Keratinocyte (primary cell): ENCODE measurements at regions not wholly inside any gene's neighbourhood (a gene's known extent, or its start where the extent isn't known, plus 50 kb on each side); places are given as distances from the start of the nearest gene placed in this dataset.

Experiments used
- DNase-seq: peaks from one replicate; pipeline ENCODE4 v3.0.0-alpha.2; 2011; ENCODE audit warnings: low read depth, missing footprints, low spot score
- FAIRE-seq: peaks from 2 replicates; lab custom pipeline; 2011; peaks lifted over from hg19 to GRCh38; lab: Jason Lieb, UNC
- H2AFZ ChIP-seq: 2 replicates; pipeline ENCODE4 v1.6.0; 2012; ENCODE audit warnings: low read length, control low read depth, inconsistent platforms; ENCODE audit not compliant: control insufficient read depth
- H3K27ac ChIP-seq: 2 replicates; pipeline ENCODE4 v1.5.1; 2011; ENCODE audit warnings: low read length; ENCODE audit not compliant: control insufficient read depth, insufficient read depth
- H3K27me3 ChIP-seq: 3 replicates; pipeline ENCODE4 v1.6.0; 2011; ENCODE audit warnings: low read length; ENCODE audit not compliant: control insufficient read depth, insufficient read depth; ENCODE audit errors: extremely low read depth
- H3K36me3 ChIP-seq, 2 experiments: 2 replicates in 1 of 2; 3 replicates in 1 of 2; pipeline ENCODE4 v1.5.1; 2011; ENCODE audit warnings: low read length in 2 of 2, mild to moderate bottlenecking in 1 of 2; ENCODE audit not compliant: control insufficient read depth in 2 of 2, insufficient read depth in 2 of 2; ENCODE audit errors: extremely low read depth in 1 of 2
- H3K4me1 ChIP-seq: 3 replicates; pipeline ENCODE4 v1.5.1; 2011; ENCODE audit warnings: low read length; ENCODE audit not compliant: control insufficient read depth, insufficient read depth; ENCODE audit errors: extremely low read depth
- H3K4me2 ChIP-seq: 3 replicates; pipeline ENCODE4 v1.6.0; 2011; ENCODE audit warnings: low read depth, low read length; ENCODE audit not compliant: control insufficient read depth, insufficient read depth; ENCODE audit errors: extremely low read depth
- H3K4me3 ChIP-seq, 3 experiments: fragments of 200-600 bp in 1 of 3; sonication (generic) in 1 of 3; 2 replicates in 2 of 3; 3 replicates in 1 of 3; pipeline ENCODE4 v1.5.1; 2011 to 2016; ENCODE audit warnings: low read length in 3 of 3, mild to moderate bottlenecking in 3 of 3, control low read depth in 2 of 3, inconsistent platforms in 1 of 3, low read depth in 1 of 3, mixed read lengths in 1 of 3, mixed run types in 1 of 3, moderate library complexity in 1 of 3; ENCODE audit not compliant: control insufficient read depth in 2 of 3, insufficient read depth in 2 of 3; ENCODE audit errors: extremely low read depth in 1 of 3
- H3K79me2 ChIP-seq: 2 replicates; pipeline ENCODE4 v1.6.0; 2012; ENCODE audit warnings: low read length; ENCODE audit not compliant: control insufficient read depth, insufficient read depth
- H3K9ac ChIP-seq: 3 replicates; pipeline ENCODE4 v1.6.0; 2011; ENCODE audit warnings: low read length; ENCODE audit not compliant: control insufficient read depth, insufficient read depth; ENCODE audit errors: extremely low read depth
- H3K9me1 ChIP-seq: 3 replicates; pipeline ENCODE4 v1.6.0; 2011; ENCODE audit warnings: low read length; ENCODE audit not compliant: control insufficient read depth, insufficient read depth; ENCODE audit errors: extremely low read depth
- H3K9me3 ChIP-seq: 2 replicates; pipeline ENCODE4 v1.5.1; 2012; ENCODE audit warnings: low read depth, low read length; ENCODE audit not compliant: control insufficient read depth
- H4K20me1 ChIP-seq: 3 replicates; pipeline ENCODE4 v1.6.0; 2011; ENCODE audit warnings: low read length; ENCODE audit not compliant: control insufficient read depth, insufficient read depth; ENCODE audit errors: extremely low read depth
- CTCF ChIP-seq, 3 experiments: IDR thresholded peaks in 1 of 3; conservative IDR thresholded peaks in 1 of 3; optimal IDR thresholded peaks in 1 of 3; 2 replicates in 2 of 3; 3 replicates in 1 of 3; pipeline versions ENCODE3 to v1.5.1; 2011; ENCODE audit warnings: low read length in 3 of 3, mild to moderate bottlenecking in 3 of 3, moderate library complexity in 2 of 3, control low read depth in 1 of 3, inconsistent platforms in 1 of 3; ENCODE audit not compliant: insufficient read depth in 2 of 3; ENCODE audit errors: extremely low read depth in 1 of 3
- EZH2 ChIP-seq: IDR thresholded peaks from one replicate; pipeline ENCODE4 v1.6.1; 2012; ENCODE audit warnings: inconsistent platforms, mild to moderate bottlenecking, low read length, moderate library complexity
- dilution Hi-C: fragments of 300-500 bp; cut with MboI; formaldehyde crosslinking; loops from one replicate; pipeline ENCODE4 v1.7.0; 2020; ENCODE audit warnings: low sequenced_read_pairs; ENCODE audit not compliant: extremely low pct_ligation_motif_present

- no peaks in the 10 kb centered on the region for H3K79me2 ChIP-seq
- H3K9me1 ChIP-seq: no peaks in the 10 kb centered on the region
- no peaks in the 10 kb centered on the region for H3K36me3 ChIP-seq
- DNase-seq: no peak
- no peaks in the 10 kb centered on the region for H3K9me3 ChIP-seq
- H3K4me1 ChIP-seq: peaks cover 18% of the 10 kb centered on the region
- FAIRE-seq: no peak
- H3K9ac ChIP-seq: no peak overlapping the region
- peak overlapping the region; percentile 71 for H2AFZ ChIP-seq
- TF ChIP-seq CTCF (optimal IDR thresholded peaks at IDR 0.05 in 1 of 3, IDR thresholded peaks at IDR 0.05 in 1 of 3, conservative IDR thresholded peaks at IDR 0.05 in 1 of 3; ENCODE audit: extremely low read depth in 1 of 3, insufficient read depth in 2 of 3, low read length in 3 of 3) (no peak), EZH2 (no peak)
- dilution Hi-C loops: no loop called here
- no peaks in the 10 kb centered on the region for H4K20me1 ChIP-seq
- H3K4me2 ChIP-seq: peak overlapping the region; percentile 27
- no peaks in the 10 kb centered on the region for H3K27me3 ChIP-seq
- H3K27ac ChIP-seq: no peak overlapping the region
- H3K4me3 ChIP-seq: no peak overlapping the region
Measured at GRCh38 chr6:21367148-21367547, 226.4 kb upstream of the SOX4 start.

GRCh38 chr6:21367649-21368154 is 225.8 kb upstream of the SOX4 start:
- no peak for DNase-seq

More at GRCh38 chr6:21367649-21368154, 225.8 kb upstream of the SOX4 start:
- FAIRE-seq: peak; percentile 82
- H3K4me2 ChIP-seq: peak overlapping the region; percentile 27
- no peak overlapping the region for H3K9ac ChIP-seq
- H2AFZ ChIP-seq: peak overlapping the region; percentile 71
- dilution Hi-C loops: no loop called here
- H3K27ac ChIP-seq: no peak overlapping the region
- no peaks in the 10 kb centered on the region for H3K79me2 ChIP-seq
- no peaks in the 10 kb centered on the region for H3K9me1 ChIP-seq
- no peak for TF ChIP-seq CTCF (optimal IDR thresholded peaks at IDR 0.05 in 1 of 3, IDR thresholded peaks at IDR 0.05 in 1 of 3, conservative IDR thresholded peaks at IDR 0.05 in 1 of 3; ENCODE audit: extremely low read depth in 1 of 3, insufficient read depth in 2 of 3, low read length in 3 of 3)
- TF ChIP-seq EZH2: no peak
- peaks cover 19% of the 10 kb centered on the region for H3K4me1 ChIP-seq
- no peak overlapping the region for H3K4me3 ChIP-seq
- no peaks in the 10 kb centered on the region for H3K27me3 ChIP-seq
- no peaks in the 10 kb centered on the region for H3K36me3 ChIP-seq
- H4K20me1 ChIP-seq: no peaks in the 10 kb centered on the region
- no peaks in the 10 kb centered on the region for H3K9me3 ChIP-seq
